ENCODE measurements at regions not wholly inside any gene's neighbourhood (a gene's known extent, or its start where the extent isn't known, plus 50 kb on each side); places are given as distances from the start of the nearest gene placed in this dataset.

DNA sequence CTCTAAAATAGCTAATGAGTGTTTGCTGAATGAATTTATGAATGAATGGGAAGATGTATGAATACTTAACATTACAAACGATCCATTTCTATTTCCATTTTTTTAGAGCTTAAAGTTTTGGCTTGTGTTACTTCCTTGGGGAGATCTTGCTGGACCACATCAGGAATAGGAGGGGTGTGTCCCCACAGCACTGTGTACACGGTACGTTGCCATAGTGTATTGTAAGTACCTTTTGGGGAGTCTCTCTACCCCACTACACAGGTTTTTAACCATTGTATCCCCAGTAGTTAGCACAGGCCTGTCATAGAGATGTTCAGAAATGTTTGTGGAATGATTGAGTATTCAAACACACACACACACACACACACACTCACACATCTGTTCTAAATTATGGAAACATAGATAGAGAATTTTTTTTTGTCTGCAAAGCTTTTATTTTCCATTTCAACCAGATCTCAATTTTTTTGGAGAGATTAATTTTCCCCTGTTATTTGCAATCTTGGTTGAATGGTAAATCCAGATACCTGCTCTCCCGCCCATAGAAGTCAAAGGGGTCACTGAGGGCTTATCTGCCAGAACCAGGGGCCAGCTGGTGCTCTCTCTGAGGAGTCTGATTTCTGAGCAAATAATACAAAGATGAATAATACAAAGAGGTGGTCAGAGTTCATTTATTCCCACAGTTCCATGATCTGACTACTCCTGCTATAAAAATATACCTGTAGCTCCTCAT is 471.0 kb downstream of the INSC start:
- TF ChIP-seq GATA2 (IDR thresholded peaks at IDR 0.05; ENCODE audit: low read depth, low read length), result peak; percentile 89
- peak; percentile 31 for TF ChIP-seq GATA3 (IDR thresholded peaks at IDR 0.05; ENCODE audit: low read depth, low read length)

Data from SH-SY5Y (cell line).